ENCODE measurements at regions not wholly inside any gene's neighbourhood (a gene's known extent, or its start where the extent isn't known, plus 50 kb on each side); places are given as distances from the start of the nearest gene placed in this dataset.

DNA sequence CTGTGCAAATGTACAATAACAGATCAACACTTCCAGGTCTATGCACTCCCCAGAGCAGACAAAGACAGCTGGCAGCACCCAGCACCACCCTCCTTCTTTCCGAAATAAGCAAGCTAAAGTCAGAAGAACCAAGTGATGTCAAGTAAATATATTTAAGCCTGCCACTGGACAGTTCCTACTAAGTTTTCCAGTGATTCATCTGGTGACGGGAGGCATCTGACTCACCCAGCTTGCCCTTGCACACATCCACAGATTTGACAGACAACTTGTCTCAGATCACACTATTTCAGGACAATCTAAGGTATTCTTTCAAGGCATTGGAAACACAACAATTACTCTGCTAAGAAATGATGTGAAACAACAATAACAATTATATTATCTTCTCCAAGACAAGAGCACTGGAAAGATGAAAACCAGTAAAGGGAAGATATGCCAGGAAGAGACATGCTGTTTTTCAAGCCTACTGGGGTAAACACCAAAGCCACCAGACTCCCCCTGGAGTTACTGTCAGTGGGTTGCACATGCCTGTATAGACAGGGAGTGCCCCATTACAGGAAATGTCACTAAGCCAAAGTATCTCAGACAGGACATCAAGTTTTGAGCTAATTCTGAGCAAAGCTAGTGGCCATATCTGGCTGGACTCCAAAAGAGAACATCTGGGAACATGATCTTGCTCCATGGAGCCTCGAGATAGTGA, 287.9 kb upstream of the KLHL29 start:
- H3K4me3 ChIP-seq, result no peak overlapping the region
- TF ChIP-seq POLR2A (IDR thresholded peaks at IDR 0.05), result no peak
- no peak for TF ChIP-seq POLR2AphosphoS5 (IDR thresholded peaks at IDR 0.05)
- no peak for TF ChIP-seq EP300 (IDR thresholded peaks at IDR 0.05)
- TF ChIP-seq, protein P1, sequence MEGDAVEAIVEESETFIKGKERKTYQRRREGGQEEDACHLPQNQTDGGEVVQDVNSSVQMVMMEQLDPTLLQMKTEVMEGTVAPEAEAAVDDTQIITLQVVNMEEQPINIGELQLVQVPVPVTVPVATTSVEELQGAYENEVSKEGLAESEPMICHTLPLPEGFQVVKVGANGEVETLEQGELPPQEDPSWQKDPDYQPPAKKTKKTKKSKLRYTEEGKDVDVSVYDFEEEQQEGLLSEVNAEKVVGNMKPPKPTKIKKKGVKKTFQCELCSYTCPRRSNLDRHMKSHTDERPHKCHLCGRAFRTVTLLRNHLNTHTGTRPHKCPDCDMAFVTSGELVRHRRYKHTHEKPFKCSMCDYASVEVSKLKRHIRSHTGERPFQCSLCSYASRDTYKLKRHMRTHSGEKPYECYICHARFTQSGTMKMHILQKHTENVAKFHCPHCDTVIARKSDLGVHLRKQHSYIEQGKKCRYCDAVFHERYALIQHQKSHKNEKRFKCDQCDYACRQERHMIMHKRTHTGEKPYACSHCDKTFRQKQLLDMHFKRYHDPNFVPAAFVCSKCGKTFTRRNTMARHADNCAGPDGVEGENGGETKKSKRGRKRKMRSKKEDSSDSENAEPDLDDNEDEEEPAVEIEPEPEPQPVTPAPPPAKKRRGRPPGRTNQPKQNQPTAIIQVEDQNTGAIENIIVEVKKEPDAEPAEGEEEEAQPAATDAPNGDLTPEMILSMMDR (IDR thresholded peaks at IDR 0.05), result no peak
- no peaks in the 10 kb centered on the region for H3K9me3 ChIP-seq
- no peak overlapping the region for H3K27ac ChIP-seq
- 53 to 62% (median 59%) methylated on average over 3 of the region's 3 CpGs for WGBS, 5 donors
- DNase-seq, result no peak
- H3K27me3 ChIP-seq, result no peaks in the 10 kb centered on the region
- intact Hi-C loops (cut with DNase I; ENCODE audit: low total_unique reads), result no loop called here
- H3K36me3 ChIP-seq, result no peaks in the 10 kb centered on the region
- H3K4me1 ChIP-seq, result no peaks in the 10 kb centered on the region

DNA sequence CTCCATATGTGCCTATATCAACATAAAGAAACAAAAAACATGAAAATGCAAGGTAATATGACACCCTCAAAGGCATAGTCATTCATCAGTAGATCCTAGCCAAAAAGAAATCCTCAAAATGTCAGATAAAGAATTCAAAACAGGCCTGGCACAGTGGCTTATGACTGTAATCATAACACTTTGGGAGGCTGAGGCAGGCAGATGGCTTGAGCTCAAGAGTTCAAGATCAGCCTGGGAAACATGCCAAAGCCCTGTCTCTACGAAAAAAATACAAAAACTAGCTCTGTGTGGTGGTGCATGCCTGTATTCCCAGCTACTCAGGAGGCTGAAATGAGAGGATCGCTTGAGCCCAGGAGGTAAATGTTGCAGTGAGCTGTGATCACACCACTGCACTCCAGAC, 284.6 kb upstream of the KLHL29 start:
- intact Hi-C loops (cut with DNase I; ENCODE audit: low total_unique reads), result no loop called here
- Histone ChIP-seq H3K4me1 (no peaks in the 10 kb centered on the region), H3K27me3 (no peaks in the 10 kb centered on the region), H3K27ac (no peak overlapping the region), H3K4me3 (no peak overlapping the region), H3K9me3 (no peaks in the 10 kb centered on the region), H3K36me3 (no peaks in the 10 kb centered on the region)
- TF ChIP-seq EP300 (IDR thresholded peaks at IDR 0.05) (no peak), POLR2A (IDR thresholded peaks at IDR 0.05) (no peak), POLR2AphosphoS5 (IDR thresholded peaks at IDR 0.05) (no peak)
- TF ChIP-seq, protein P1 (IDR thresholded peaks at IDR 0.05), result no peak
- DNase-seq, result no peak
- WGBS, 5 donors, result 50 to 70% (median 58%) methylated on average over 2 of the region's 2 CpGs

DNA sequence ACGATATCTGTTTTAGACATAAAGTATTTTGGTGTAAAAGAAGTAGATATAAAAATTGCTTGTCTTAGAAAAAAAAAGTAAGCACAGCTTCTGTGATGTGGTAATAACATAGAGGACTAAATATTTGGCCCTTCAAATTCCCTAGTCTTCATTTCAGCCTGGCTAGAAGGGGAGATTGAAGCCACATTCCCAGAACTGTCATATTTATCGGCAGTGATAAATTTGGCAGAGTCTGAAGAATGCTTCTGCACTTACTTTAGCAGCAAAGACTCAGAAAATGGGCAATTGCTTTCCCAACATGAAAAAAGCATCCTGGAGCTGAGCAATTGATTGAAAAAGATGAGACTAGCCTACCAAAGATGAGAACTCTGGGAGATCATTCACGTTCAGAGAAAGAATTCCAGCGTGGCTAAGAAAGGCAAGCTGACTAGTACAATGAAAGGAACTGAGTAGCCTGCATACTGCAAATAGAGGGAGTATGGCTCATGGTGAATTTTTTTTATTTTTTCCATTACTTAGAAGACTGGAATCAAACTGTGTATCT, 278.7 kb upstream of the KLHL29 start:
- Histone ChIP-seq H3K4me3 (no peak overlapping the region), H3K36me3 (no peaks in the 10 kb centered on the region), H3K27me3 (no peaks in the 10 kb centered on the region), H3K27ac (no peak overlapping the region), H3K4me1 (no peaks in the 10 kb centered on the region), H3K9me3 (peaks cover 0 to 8% (median 0%) of the 10 kb centered on the region in 4 donors)
- TF ChIP-seq POLR2A (IDR thresholded peaks at IDR 0.05) (no peak), POLR2AphosphoS5 (IDR thresholded peaks at IDR 0.05) (no peak), EP300 (IDR thresholded peaks at IDR 0.05) (no peak)
- TF ChIP-seq, protein P1 (IDR thresholded peaks at IDR 0.05), result no peak
- intact Hi-C loops (cut with DNase I; ENCODE audit: low total_unique reads), result no loop called here
- DNase-seq, result peak in 1 of 2 donors; percentile 26
- 69 to 77% (median 72%) methylated on average over 4 of the region's 4 CpGs for WGBS, 5 donors

DNA sequence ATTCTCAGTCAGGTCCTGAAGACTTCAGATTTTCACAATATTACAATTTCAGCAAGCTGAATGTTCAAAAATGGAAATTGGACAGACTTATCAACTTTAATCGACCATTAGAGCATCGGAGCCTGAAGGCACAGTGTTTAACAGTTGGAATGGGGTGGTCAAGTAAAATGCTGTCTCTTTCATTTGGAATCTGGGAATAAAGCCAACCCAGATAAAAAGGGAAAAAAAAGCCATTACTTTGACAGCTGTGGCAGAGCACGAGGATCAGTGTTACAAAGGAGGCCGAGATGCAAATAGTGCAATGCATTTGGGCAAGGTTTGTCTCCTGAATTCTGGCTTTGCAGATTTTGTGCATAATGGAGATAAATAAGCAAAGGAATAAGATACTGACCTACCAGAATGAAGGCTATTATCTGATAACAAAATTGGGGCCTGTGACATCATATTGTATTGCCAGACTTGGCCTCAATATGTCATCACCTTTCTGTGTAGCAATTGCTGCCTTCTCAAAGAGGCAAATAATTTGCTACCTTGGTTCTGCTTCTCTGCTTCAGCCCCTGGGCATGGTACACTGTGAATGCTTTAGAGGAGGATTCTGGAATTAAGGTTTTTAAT, 277.5 kb upstream of the KLHL29 start:
- no peak overlapping the region for H3K4me3 ChIP-seq
- H3K4me1 ChIP-seq, result no peaks in the 10 kb centered on the region
- intact Hi-C loops (cut with DNase I; ENCODE audit: low total_unique reads), result no loop called here
- no peaks in the 10 kb centered on the region for H3K27me3 ChIP-seq
- 65 to 75% (median 67%) methylated on average over 4 of the region's 4 CpGs for WGBS, 5 donors
- H3K27ac ChIP-seq, result no peak overlapping the region
- peaks cover 0 to 8% (median 0%) of the 10 kb centered on the region in 4 donors for H3K9me3 ChIP-seq
- no peak for TF ChIP-seq POLR2A (IDR thresholded peaks at IDR 0.05)
- no peak for TF ChIP-seq EP300 (IDR thresholded peaks at IDR 0.05)
- no peak for TF ChIP-seq POLR2AphosphoS5 (IDR thresholded peaks at IDR 0.05)
- TF ChIP-seq, protein P1 (IDR thresholded peaks at IDR 0.05), result no peak
- peak in 1 of 2 donors; percentile 37 for DNase-seq
- no peaks in the 10 kb centered on the region for H3K36me3 ChIP-seq
